ENCODE measurements at regions not wholly inside any gene's neighbourhood (a gene's known extent, or its start where the extent isn't known, plus 50 kb on each side); places are given as distances from the start of the nearest gene placed in this dataset.

DNA sequence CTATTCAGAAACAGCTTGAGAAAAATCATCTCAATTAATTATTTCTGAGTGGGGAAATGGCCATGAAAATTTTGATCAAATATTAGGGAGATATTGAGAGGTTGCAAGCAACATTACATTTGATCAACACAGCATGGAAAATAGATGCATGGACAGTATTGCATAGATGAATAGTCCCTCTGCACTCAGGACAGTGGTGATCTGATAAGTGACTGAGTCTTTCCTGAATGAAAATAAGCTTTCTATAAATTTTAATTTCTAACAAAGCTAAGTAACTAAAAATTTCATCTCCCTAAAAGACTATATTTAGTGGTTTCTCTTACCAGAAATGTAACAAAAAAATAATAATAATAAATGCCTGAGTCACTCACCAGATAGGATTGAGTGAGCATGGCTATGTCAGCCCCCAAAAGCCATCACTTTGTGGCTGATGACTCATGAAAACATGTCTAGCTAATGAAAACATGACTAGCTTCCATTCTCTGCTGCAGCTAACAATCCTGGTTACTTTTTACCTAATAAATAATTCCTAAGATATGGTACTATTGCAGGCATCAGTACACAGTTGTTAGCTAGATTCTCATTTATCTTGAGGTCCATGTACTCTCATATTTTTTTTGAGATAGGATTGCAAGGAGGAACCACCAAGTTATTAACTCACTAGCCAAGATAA, 1294.8 kb upstream of the ACO1 start:
- H3K9me3 ChIP-seq (replicated peaks; ENCODE audit: insufficient read depth, low read length) = no peaks in the 10 kb centered on the region
- H3K9me2 ChIP-seq (replicated peaks; ENCODE audit: insufficient read depth, low read length) = no peaks in the 10 kb centered on the region
- H3K36me3 ChIP-seq (replicated peaks; ENCODE audit: insufficient read depth, low read length) = no peaks in the 10 kb centered on the region
- H3K79me2 ChIP-seq (ENCODE audit: low read length) = no peaks in the 10 kb centered on the region
- H4K20me1 ChIP-seq (ENCODE audit: insufficient read depth, low read length) = no peaks in the 10 kb centered on the region
- no peak overlapping the region for H3K4me2 ChIP-seq (ENCODE audit: low read depth, low read length)
- no peak overlapping the region for H3K4me3 ChIP-seq (ENCODE audit: low read length)
- H3K4me1 ChIP-seq (ENCODE audit: low read length) = no peaks in the 10 kb centered on the region
- TF ChIP-seq, protein P1, sequence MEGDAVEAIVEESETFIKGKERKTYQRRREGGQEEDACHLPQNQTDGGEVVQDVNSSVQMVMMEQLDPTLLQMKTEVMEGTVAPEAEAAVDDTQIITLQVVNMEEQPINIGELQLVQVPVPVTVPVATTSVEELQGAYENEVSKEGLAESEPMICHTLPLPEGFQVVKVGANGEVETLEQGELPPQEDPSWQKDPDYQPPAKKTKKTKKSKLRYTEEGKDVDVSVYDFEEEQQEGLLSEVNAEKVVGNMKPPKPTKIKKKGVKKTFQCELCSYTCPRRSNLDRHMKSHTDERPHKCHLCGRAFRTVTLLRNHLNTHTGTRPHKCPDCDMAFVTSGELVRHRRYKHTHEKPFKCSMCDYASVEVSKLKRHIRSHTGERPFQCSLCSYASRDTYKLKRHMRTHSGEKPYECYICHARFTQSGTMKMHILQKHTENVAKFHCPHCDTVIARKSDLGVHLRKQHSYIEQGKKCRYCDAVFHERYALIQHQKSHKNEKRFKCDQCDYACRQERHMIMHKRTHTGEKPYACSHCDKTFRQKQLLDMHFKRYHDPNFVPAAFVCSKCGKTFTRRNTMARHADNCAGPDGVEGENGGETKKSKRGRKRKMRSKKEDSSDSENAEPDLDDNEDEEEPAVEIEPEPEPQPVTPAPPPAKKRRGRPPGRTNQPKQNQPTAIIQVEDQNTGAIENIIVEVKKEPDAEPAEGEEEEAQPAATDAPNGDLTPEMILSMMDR (IDR thresholded peaks at IDR 0.05; ENCODE audit: low read length) = no peak
- no peak for DNase-seq
- no peak overlapping the region for H2AFZ ChIP-seq (ENCODE audit: low read length)
- H3K9ac ChIP-seq (ENCODE audit: low read length) = no peak overlapping the region
- no peaks in the 10 kb centered on the region for H3K27me3 ChIP-seq (replicated peaks; ENCODE audit: insufficient read depth, low read length)
- no peaks in the 10 kb centered on the region for H3F3A ChIP-seq (ENCODE audit: insufficient read depth, low read length)
- no peak overlapping the region for H3K27ac ChIP-seq (ENCODE audit: low read length)

DNA sequence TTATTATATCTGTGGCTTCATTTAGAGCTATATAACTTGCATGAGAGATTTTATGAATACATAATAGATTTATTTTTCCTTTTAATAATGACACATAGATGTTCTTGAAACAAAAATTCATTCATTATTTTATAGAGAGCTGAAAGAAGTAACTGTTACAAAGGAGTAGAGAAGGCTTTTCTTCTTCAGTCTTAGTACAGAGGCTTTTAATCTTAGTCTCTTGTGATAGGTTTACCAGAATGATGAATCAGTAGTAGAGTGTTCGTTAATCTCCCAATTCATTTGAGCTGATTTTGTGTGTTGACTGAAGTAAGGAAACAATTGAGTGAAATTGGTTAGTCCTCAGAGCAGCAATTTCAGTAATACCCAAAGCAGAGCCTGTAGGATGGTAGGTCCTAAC, 1284.1 kb upstream of the ACO1 start:
- no peaks in the 10 kb centered on the region for H3K9me2 ChIP-seq (replicated peaks; ENCODE audit: insufficient read depth, low read length)
- no peak overlapping the region for H3K27ac ChIP-seq (ENCODE audit: low read length)
- no peaks in the 10 kb centered on the region for H3K79me2 ChIP-seq (ENCODE audit: low read length)
- H3K4me2 ChIP-seq (ENCODE audit: low read depth, low read length) = no peak overlapping the region
- H2AFZ ChIP-seq (ENCODE audit: low read length) = no peak overlapping the region
- TF ChIP-seq EZH2phosphoT487 (IDR thresholded peaks at IDR 0.05; ENCODE audit: low read length) (no peak), EZH2 (optimal IDR thresholded peaks at IDR 0.05; ENCODE audit: low read depth, low read length) (no peak)
- TF ChIP-seq, protein P1 (IDR thresholded peaks at IDR 0.05; ENCODE audit: low read length) = no peak
- no peaks in the 10 kb centered on the region for H4K20me1 ChIP-seq (ENCODE audit: insufficient read depth, low read length)
- no peak overlapping the region for H3K4me3 ChIP-seq (ENCODE audit: low read length)
- no peaks in the 10 kb centered on the region for H3K27me3 ChIP-seq (replicated peaks; ENCODE audit: insufficient read depth, low read length)
- H3K4me1 ChIP-seq (ENCODE audit: low read length) = no peaks in the 10 kb centered on the region
- no peaks in the 10 kb centered on the region for H3K9me3 ChIP-seq (replicated peaks; ENCODE audit: insufficient read depth, low read length)
- no peaks in the 10 kb centered on the region for H3K36me3 ChIP-seq (replicated peaks; ENCODE audit: insufficient read depth, low read length)
- no peaks in the 10 kb centered on the region for H3F3A ChIP-seq (ENCODE audit: insufficient read depth, low read length)
- no peak overlapping the region for H3K9ac ChIP-seq (ENCODE audit: low read length)
- no peak for DNase-seq

DNA sequence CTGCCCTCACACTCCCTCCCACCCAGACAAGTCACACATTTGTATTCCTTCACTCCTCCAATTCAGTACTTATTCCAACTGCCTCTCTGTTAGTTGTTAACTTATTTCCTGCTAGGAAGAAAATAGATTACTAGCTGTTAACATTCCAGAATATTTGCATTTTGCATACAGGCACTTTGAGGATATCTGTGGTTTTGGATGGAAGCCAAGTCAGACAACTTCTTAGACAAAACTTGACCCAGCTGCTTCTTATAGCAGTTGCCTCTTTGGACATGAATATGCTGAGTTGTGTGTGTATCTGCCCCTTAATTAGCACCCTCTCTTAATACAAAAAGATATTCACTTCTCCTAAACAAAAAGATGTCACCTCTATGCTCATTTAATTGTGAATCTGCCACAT, 1280.6 kb upstream of the ACO1 start:
- Histone ChIP-seq H3K27me3 (replicated peaks; ENCODE audit: insufficient read depth, low read length) (no peaks in the 10 kb centered on the region), H3K4me2 (ENCODE audit: low read depth, low read length) (no peak overlapping the region), H4K20me1 (ENCODE audit: insufficient read depth, low read length) (no peaks in the 10 kb centered on the region), H3K4me3 (ENCODE audit: low read length) (no peak overlapping the region), H3K9me3 (replicated peaks; ENCODE audit: insufficient read depth, low read length) (no peaks in the 10 kb centered on the region), H3F3A (ENCODE audit: insufficient read depth, low read length) (no peaks in the 10 kb centered on the region), H3K36me3 (replicated peaks; ENCODE audit: insufficient read depth, low read length) (no peaks in the 10 kb centered on the region), H3K79me2 (ENCODE audit: low read length) (no peaks in the 10 kb centered on the region), H3K9me2 (replicated peaks; ENCODE audit: insufficient read depth, low read length) (no peaks in the 10 kb centered on the region), H3K9ac (ENCODE audit: low read length) (no peak overlapping the region), H3K27ac (ENCODE audit: low read length) (no peak overlapping the region), H2AFZ (ENCODE audit: low read length) (no peak overlapping the region), H3K4me1 (ENCODE audit: low read length) (no peaks in the 10 kb centered on the region)
- peak; percentile 19 for DNase-seq
- TF ChIP-seq, protein P1 (IDR thresholded peaks at IDR 0.05; ENCODE audit: low read length) = no peak
- TF ChIP-seq EZH2 (optimal IDR thresholded peaks at IDR 0.05; ENCODE audit: low read depth, low read length) (no peak), EZH2phosphoT487 (IDR thresholded peaks at IDR 0.05; ENCODE audit: low read length) (no peak)
